Globus pallidus (tissue), 1 donor: ENCODE measurements at regions not wholly inside any gene's neighbourhood (a gene's known extent, or its start where the extent isn't known, plus 50 kb on each side); places are given as distances from the start of the nearest gene placed in this dataset.

Source experiments
- DNase-seq: peaks from one replicate; pipeline ENCODE4 v3.0.0-alpha.2; 2015; ENCODE audit warnings: low spot score

GRCh38 chr15:36347272-36347858, 232.1 kb upstream of the CDIN1 start:
- DNase-seq = no peak

DNA sequence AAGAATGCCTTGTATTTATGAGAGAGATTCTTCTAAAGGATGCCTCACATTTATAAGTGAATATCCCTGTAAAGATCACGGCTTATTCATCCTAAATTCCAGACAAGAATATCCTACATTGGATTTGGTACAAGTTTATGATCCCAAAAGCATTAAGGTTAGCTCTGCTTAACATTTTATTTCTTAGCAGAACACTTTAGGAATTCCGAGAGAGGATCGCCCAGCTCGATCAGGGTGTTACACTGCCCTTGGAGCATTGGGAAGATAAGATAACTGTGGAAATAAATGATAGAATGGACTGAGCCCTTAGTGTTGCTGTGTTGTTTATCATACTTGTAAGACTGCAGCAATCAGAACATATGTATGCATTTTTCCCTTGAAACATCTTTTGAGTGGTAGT, 223.0 kb upstream of the CDIN1 start:
- DNase-seq = no peak

DNA sequence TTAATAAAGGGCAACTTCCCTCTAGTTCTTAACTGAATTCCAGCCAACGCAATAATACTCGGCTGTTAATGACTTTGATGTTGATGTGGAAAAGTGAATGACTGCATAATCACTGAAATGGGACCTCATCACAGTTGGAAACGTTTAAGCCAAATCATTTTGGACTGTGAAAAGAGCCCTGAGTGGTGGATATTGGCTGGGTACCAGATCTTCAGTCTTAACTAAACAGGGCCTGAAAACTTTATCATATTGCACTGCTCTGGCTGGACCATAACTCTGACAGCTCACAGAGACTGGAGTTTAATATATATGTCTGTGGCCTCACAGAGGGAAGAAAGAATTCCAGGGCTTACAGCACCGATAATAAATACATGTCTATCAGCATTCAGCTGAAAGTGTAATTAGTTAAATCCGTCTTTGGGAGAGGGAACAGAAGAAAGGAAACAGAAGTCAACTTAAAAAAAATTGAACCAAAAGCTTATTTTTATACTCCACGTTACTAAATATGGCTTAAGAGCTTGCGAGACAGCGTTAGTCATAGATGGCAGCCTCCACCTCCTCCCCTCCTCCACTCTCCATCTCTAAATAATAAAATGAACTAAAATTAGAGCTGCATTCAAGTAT, 222.3 kb upstream of the CDIN1 start:
- DNase-seq = no peak

DNA sequence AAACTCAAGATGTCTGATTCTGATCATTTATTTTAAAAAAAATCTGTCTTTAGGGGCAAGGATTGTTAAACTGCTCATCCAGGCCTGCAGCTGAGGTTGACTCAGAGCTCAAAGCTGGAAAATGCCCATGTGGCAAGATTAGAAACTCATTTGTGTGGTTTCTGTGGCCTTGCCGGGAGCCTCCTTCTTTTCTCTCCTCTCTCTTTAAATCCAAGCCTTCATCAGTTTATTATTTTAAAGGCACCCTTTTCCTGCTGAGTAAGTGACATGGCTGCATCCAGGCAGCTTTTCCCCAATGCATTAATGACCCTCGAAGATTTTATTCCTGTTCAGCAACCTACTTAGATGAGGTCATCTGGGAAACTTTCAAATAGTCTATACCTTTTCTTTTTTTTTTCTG, 221.3 kb upstream of the CDIN1 start:
- DNase-seq = no peak

GRCh38 chr15:36358523-36358922, 220.9 kb upstream of the CDIN1 start:
- DNase-seq = no peak

DNA sequence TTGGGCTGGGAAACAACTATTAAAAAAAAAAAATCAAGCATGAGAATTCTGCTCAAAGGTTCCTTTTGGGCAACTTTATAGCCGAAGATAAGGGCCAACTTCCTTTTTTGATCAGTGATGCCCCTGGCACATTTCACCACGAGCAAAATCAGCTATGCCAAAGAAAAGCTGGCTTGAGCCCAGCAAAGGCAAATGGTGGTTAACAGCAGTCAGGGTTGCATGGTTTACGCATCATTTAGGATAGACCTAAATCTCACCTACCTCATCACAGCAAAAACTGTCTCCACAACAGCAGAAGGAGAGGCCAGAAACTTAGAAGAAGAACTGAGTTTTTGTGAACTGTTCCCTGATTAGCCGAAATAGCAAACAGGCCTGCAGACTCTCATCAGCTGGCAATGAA, 220.1 kb upstream of the CDIN1 start:
- no peak for DNase-seq

- no peak for DNase-seq
Measured at GRCh38 chr15:36361351-36361870, 218.0 kb upstream of the CDIN1 start.

GRCh38 chr15:36362509-36362915, 216.9 kb upstream of the CDIN1 start:
- no peak for DNase-seq

- peak; percentile 17 for DNase-seq
Measured at GRCh38 chr15:36363335-36363734, 216.1 kb upstream of the CDIN1 start.

GRCh38 chr15:36364377-36364776, 215.0 kb upstream of the CDIN1 start:
- DNase-seq = no peak

DNA sequence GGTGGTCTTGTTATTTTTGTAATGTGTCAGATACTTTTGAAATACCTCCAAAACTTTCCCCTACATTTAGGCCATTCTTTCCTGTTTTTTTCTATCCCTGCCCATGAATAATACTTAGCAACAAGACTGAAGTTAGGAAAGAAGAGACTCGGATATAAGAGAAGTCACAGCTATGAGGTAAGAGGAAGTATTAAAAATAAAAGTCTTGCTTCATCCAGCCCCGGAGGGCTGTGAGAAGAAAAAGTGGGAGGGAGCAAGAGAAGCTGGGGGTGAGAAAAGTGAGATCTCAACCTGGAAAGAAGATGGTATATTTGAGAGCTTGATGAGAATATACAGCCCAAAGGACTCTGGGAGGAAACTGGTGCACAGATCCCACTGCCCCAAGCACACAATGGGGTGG, 213.5 kb upstream of the CDIN1 start:
- DNase-seq = no peak

- no peak for DNase-seq
Measured at GRCh38 chr15:36370051-36370730, 209.2 kb upstream of the CDIN1 start.

DNA sequence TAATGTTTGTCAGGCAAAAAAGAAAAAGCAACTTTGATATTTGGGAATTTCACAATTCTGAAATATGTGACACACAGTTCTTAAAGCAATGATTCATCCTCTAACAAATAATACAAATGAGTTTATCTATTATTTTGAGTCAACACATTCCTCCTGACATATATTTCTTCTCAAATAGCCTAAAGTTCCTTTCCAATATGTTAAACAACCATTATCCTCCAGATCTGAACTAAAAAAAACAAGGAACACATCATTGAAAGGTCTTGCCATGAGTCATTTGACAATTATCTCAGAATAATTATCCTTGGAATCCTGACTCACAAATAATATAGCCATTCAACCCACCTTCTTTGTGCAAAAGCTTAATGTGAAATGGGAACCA, 208.7 kb upstream of the CDIN1 start:
- DNase-seq = no peak

GRCh38 chr15:36371509-36371908, 207.9 kb upstream of the CDIN1 start:
- DNase-seq = no peak

- DNase-seq = no peak
Measured at GRCh38 chr15:36372968-36373367, 206.5 kb upstream of the CDIN1 start.

DNA sequence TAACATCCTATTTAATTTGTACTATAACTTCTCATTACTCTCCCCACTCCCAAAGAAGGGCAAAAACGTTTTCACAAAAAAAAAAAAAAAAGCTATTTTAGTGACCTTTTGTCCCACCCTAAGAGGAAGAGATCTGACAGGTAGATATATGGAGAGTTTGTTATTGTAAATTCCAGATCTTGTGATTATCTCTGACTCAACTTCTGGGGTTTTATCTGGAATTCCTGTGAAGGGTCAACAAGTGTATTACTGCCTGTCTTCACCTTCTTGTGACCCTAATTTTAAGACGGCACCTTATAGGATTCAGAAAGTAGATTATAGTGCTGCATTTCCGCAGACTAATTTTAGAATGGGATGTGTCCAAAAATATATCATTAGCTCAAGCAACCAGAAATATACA, 205.9 kb upstream of the CDIN1 start:
- no peak for DNase-seq

GRCh38 chr15:36389107-36389506, 190.3 kb upstream of the CDIN1 start:
- no peak for DNase-seq

DNA sequence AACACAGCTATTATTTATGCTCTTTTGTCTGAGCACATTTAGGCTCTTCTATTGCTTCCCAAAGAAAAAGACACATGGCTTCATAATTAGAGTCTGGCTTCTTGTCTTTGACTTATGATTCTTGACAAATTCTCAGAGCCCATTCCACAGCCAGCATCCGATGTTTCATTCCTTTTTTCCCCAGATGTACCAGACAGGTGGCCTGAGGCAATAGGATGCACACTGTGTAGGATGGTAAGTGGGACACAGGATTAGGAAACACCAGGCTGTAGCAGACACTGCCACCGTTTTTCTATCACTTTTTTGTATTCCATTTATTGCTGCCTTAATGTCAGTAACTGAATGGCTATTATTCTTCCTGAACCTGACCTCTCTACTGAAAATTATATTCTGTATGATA, 188.9 kb upstream of the CDIN1 start:
- DNase-seq = no peak

- DNase-seq = no peak
Measured at GRCh38 chr15:36392676-36393266, 186.7 kb upstream of the CDIN1 start.

- DNase-seq = no peak
Measured at GRCh38 chr15:36398212-36398611, 181.2 kb upstream of the CDIN1 start.

- no peak for DNase-seq
Measured at GRCh38 chr15:36399276-36399675, 180.2 kb upstream of the CDIN1 start.

GRCh38 chr15:36400936-36401585, 178.4 kb upstream of the CDIN1 start:
- no peak for DNase-seq

DNA sequence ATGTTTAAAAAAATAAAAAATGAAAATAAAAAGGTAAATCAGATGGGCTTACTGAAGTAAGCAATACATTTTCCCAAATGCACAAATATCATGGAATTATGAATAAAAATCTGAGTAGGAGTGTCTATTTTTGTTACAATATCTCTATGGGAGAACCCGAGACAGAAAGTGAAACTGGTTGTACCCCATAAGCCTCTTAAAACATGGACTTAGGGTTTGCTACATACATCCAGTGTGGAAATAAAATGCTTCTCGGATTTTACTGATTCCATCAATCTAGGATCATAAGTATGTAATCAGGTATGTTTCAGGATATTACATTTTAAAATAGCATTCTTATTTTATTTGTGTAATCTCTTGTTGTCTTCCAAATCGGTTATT, 177.8 kb upstream of the CDIN1 start:
- no peak for DNase-seq
